ENCODE measurements at regions not wholly inside any gene's neighbourhood (a gene's known extent, or its start where the extent isn't known, plus 50 kb on each side); places are given as distances from the start of the nearest gene placed in this dataset.

DNA sequence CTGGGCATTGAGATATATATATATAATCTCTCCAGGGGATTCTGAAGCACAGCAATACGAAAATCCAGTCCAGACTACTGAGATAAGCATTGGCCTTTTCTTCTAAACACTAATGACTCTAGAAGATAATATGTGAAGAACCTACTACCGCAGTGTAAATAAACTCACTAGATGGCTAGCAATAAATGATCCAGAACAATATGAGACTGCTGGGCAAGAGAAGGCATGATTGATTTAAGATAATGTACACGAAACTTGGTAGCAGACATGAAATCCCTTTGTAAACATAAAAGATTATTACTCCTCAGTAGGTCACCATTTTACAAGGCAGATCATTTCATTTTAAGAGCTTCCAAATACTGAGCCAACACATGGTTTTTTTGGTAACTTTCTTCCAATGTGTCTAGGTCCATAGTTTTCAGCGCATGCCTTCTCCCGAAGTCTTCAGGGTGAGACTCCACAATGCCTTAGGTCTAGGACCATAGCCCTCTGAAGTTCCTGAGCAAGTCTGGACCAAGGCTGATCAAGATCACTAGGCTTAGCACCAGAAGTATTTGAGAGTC lies 193.2 kb downstream of the LRRN1 start:
- no peak for TF ChIP-seq POLR2A (IDR thresholded peaks at IDR 0.05)
- TF ChIP-seq, protein P1, sequence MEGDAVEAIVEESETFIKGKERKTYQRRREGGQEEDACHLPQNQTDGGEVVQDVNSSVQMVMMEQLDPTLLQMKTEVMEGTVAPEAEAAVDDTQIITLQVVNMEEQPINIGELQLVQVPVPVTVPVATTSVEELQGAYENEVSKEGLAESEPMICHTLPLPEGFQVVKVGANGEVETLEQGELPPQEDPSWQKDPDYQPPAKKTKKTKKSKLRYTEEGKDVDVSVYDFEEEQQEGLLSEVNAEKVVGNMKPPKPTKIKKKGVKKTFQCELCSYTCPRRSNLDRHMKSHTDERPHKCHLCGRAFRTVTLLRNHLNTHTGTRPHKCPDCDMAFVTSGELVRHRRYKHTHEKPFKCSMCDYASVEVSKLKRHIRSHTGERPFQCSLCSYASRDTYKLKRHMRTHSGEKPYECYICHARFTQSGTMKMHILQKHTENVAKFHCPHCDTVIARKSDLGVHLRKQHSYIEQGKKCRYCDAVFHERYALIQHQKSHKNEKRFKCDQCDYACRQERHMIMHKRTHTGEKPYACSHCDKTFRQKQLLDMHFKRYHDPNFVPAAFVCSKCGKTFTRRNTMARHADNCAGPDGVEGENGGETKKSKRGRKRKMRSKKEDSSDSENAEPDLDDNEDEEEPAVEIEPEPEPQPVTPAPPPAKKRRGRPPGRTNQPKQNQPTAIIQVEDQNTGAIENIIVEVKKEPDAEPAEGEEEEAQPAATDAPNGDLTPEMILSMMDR (IDR thresholded peaks at IDR 0.05): no peak
- no peak for TF ChIP-seq EP300 (IDR thresholded peaks at IDR 0.05)

All from suprapubic skin (tissue), 3 donors.